SK-N-SH (cell line): ENCODE measurements at regions not wholly inside any gene's neighbourhood (a gene's known extent, or its start where the extent isn't known, plus 50 kb on each side); places are given as distances from the start of the nearest gene placed in this dataset.

Experiments
- CTCF ChIA-PET: fragments of 300-600, 350-600 bp; formaldehyde crosslinking; extraction: SDS; loops from one replicate; lab custom pipeline; 2021; lab: Yijun Ruan, JAX
- POLR2A ChIA-PET: fragments of 350-600 bp; sonication (Branson Sonifier 250); formaldehyde crosslinking; extraction: SDS; loops from one replicate; lab custom pipeline; 2020; ENCODE audit warnings: antibody characterized with exemption, inconsistent platforms; lab: Yijun Ruan, JAX
- DNase-seq: peaks from one replicate; pipeline ENCODE4 v3.0.0; 2012
- H2AFZ ChIP-seq: fragments of 200-600 bp; sonication (generic); 2 replicates; pipeline ENCODE4 v1.8.1; 2016; ENCODE audit warnings: antibody characterized with exemption, mild to moderate bottlenecking, low read depth
- H3F3A ChIP-seq: fragments of 200-600 bp; sonication (generic); replicated peaks from 2 replicates; pipeline ENCODE3; 2016; ENCODE audit warnings: antibody characterized with exemption, mild to moderate bottlenecking; ENCODE audit not compliant: insufficient read depth
- H3K27ac ChIP-seq, 2 experiments: fragments of 200-500 bp in 1 of 2; fragments of 200-600 bp in 1 of 2; sonication (Bioruptor generic) in 1 of 2; sonication (generic), shearing (Covaris generic) in 1 of 2; 2 replicates each; pipeline versions ENCODE4 v1.5.1 to v1.6.1; 2014 to 2016; ENCODE audit warnings: low read depth in 2 of 2, inconsistent platforms in 1 of 2, low read length in 1 of 2, mild to moderate bottlenecking in 1 of 2, mixed read lengths in 1 of 2
- H3K27me3 ChIP-seq: fragments of 200-600 bp; sonication (generic), shearing (Covaris generic); 2 replicates; pipeline ENCODE4 v1.6.1; 2016; ENCODE audit warnings: mixed run types; ENCODE audit not compliant: insufficient read depth
- H3K36me3 ChIP-seq, 2 experiments: fragments of 200-500 bp in 1 of 2; fragments of 200-600 bp in 1 of 2; sonication (Bioruptor generic) in 1 of 2; sonication (generic) in 1 of 2; replicated peaks in 1 of 2; 2 replicates each; pipeline versions ENCODE3 to v1.5.1; 2014 to 2016; ENCODE audit warnings: low read length in 1 of 2, mild to moderate bottlenecking in 1 of 2; ENCODE audit not compliant: insufficient read depth in 2 of 2, control insufficient read depth in 1 of 2
- H3K4me1 ChIP-seq, 2 experiments: fragments of 200-500 bp in 1 of 2; fragments of 200-600 bp in 1 of 2; sonication (Bioruptor generic) in 1 of 2; sonication (generic), shearing (Covaris generic) in 1 of 2; 2 replicates each; pipeline versions ENCODE4 v1.5.1 to v1.6.1; 2014 to 2016; ENCODE audit warnings: low read depth in 1 of 2, low read length in 1 of 2, mixed run types in 1 of 2; ENCODE audit not compliant: insufficient read depth in 2 of 2, control insufficient read depth in 1 of 2
- H3K4me2 ChIP-seq: fragments of 200-600 bp; sonication (generic), shearing (Covaris generic); 2 replicates; pipeline ENCODE4 v1.6.1; 2017; ENCODE audit warnings: mixed run types
- H3K4me3 ChIP-seq, 2 experiments: fragments of 200-500 bp in 1 of 2; fragments of 200-600 bp in 1 of 2; sonication (Bioruptor generic) in 1 of 2; sonication (generic), shearing (Covaris generic) in 1 of 2; 2 replicates each; pipeline versions ENCODE4 v1.5.1 to v1.8.1; 2014 to 2016; ENCODE audit warnings: low read depth in 2 of 2, inconsistent platforms in 1 of 2, low read length in 1 of 2, mild to moderate bottlenecking in 1 of 2, mixed read lengths in 1 of 2, moderate library complexity in 1 of 2
- H3K79me2 ChIP-seq: fragments of 200-600 bp; sonication (generic); 2 replicates; pipeline ENCODE4 v1.8.1; 2017; ENCODE audit warnings: mild to moderate bottlenecking; ENCODE audit not compliant: insufficient read depth
- H3K9ac ChIP-seq: fragments of 200-600 bp; sonication (generic); 2 replicates; pipeline ENCODE4 v1.6.1; 2017; ENCODE audit warnings: mixed run types
- H3K9me2 ChIP-seq: fragments of 200-600 bp; sonication (generic); 2 replicates; pipeline ENCODE4 v1.6.1; 2017; ENCODE audit warnings: mixed run types
- H3K9me3 ChIP-seq: fragments of 200-600 bp; sonication (generic); 2 replicates; pipeline ENCODE4 v1.6.1; 2017; ENCODE audit warnings: mixed run types, mild to moderate bottlenecking, moderate library complexity
- H4K20me1 ChIP-seq: fragments of 200-600 bp; sonication (generic); 2 replicates; pipeline ENCODE4 v1.6.1; 2017; ENCODE audit warnings: mild to moderate bottlenecking, mixed run types; ENCODE audit not compliant: insufficient read depth
- ELF1 ChIP-seq: IDR thresholded peaks from 2 replicates; pipeline ENCODE4 v1.4.0; 2012
- EZH2phosphoT487 ChIP-seq: fragments of 200-600 bp; sonication (generic); IDR thresholded peaks from 2 replicates; pipeline ENCODE4 v1.6.1; 2017; ENCODE audit warnings: low read depth, mixed run types, mild to moderate bottlenecking, antibody characterized with exemption, moderate library complexity, borderline replicate concordance
- FOXJ3 ChIP-seq: sonication (generic); formaldehyde crosslinking; IDR thresholded peaks from 2 replicates; pipeline ENCODE4 v1.5.1; 2020; ENCODE audit warnings: mild to moderate bottlenecking, missing genetic modification reagents
- GATA2 ChIP-seq: sonication (generic); formaldehyde crosslinking; IDR thresholded peaks from 2 replicates; pipeline ENCODE4 v1.5.0; 2020; ENCODE audit warnings: mild to moderate bottlenecking, missing genetic modification reagents
- JUND ChIP-seq: IDR thresholded peaks from 2 replicates; pipeline ENCODE4 v1.4.0; 2012
- MEF2A ChIP-seq: IDR thresholded peaks from 2 replicates; pipeline ENCODE4 v1.4.0; 2012; ENCODE audit warnings: low read depth, borderline replicate concordance
- NFIC ChIP-seq: IDR thresholded peaks from 2 replicates; pipeline ENCODE4 v1.4.0; 2012; ENCODE audit warnings: borderline replicate concordance
- NRF1 ChIP-seq: IDR thresholded peaks from 2 replicates; pipeline ENCODE4 v1.6.1; 2012; ENCODE audit warnings: low read depth, mild to moderate bottlenecking, low read length
- RAD21 ChIP-seq: IDR thresholded peaks from 2 replicates; pipeline ENCODE4 v1.6.1; 2012; ENCODE audit warnings: mild to moderate bottlenecking, low read length
- RFX5 ChIP-seq: IDR thresholded peaks from 2 replicates; pipeline ENCODE4 v1.6.1; 2012; ENCODE audit warnings: mild to moderate bottlenecking, improper control_type of control experiment, low read length
- SMC3 ChIP-seq: IDR thresholded peaks from 2 replicates; pipeline ENCODE4 v1.6.1; 2012; ENCODE audit warnings: low read depth, low read length, improper control_type of control experiment
- TEAD4 ChIP-seq: IDR thresholded peaks from 2 replicates; pipeline ENCODE4 v1.4.0; 2012; ENCODE audit warnings: mild to moderate bottlenecking, borderline replicate concordance; ENCODE audit not compliant: insufficient read depth
- WGBS: methylation state at CpG from one replicate; pipeline ENCODE4 v1.1.6; 2017; ENCODE audit warnings: low lambda C conversion rate; 5-methylcytosine and 5-hydroxymethylcytosine counted together
- TF ChIP-seq, protein P1 (sequence below): fragments of 200-600 bp; sonication (generic); IDR thresholded peaks from 2 replicates; pipeline ENCODE4 v1.6.1; 2017; ENCODE audit warnings: antibody characterized with exemption, mild to moderate bottlenecking, moderate library complexity

DNA sequence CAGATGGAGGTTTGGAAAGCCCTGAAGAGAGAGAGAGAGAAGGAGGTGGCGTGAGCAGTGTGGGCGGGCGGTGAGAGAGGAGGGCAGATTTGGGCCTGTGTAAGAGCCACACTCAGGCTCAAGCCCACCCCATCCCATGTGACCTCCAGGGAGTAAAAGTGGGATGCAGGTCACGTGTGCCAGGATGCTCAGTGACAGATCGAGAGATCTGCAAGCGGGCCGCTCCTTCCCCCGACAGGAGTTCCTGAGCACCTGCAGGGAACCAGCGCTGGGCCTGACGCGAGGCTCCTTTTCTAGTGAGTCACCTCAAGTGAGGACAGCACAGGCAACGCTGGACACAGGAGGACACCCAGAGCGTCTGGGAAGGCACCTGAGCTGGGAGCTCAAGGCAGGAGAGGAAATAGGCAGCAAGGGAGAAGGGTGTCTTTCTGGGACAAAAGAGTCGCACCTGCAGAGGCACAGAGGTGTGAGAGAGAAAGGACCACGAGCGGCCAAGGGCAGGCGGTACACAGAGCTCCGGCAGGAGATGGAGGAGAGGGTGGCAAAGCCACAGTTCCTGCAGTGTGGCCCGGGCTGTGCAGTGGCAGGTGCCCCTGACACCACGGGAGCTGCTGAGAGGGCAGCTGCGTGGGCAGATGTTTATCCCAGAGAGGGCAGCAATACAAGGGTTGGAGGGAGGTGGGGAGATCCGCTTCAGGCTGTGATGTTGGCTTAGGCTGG, 1294.8 kb downstream of the TBC1D22A start:
- CTCF ChIA-PET = no interaction called here
- H3K9me3 ChIP-seq = no peaks in the 10 kb centered on the region

DNA sequence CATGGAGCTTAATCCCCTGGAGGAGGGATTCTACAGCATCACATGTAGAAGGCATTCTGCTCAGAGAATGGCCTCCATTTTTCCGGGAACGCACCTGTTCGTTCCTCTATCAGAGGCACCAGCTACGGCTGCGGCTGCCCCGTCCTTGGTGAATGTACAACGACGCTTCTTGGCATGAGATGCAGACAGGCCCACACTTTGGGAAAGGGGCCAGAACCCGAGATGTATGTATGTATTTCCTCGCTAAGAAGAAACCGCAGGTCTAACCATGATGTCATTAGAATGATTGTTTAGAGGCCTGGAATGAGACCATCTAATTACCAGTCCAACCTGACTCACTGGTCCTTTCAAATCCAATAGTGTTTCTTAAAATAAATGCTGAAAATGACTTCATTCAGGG, 1293.4 kb downstream of the TBC1D22A start:
- no peaks in the 10 kb centered on the region for H3K9me3 ChIP-seq
- 22% methylated on average over 6 of the region's 11 CpGs for WGBS

More for the DNA sequence above, 1294.8 kb downstream of the TBC1D22A start:
- H2AFZ ChIP-seq = no peak overlapping the region
- no peak overlapping the region for H3K4me3 ChIP-seq
- H3K9ac ChIP-seq = no peak overlapping the region
- H3K36me3 ChIP-seq = no peaks in the 10 kb centered on the region
- H3K79me2 ChIP-seq = no peaks in the 10 kb centered on the region
- H3K27ac ChIP-seq = no peak overlapping the region
- TF ChIP-seq SMC3 (no peak), NFIC (no peak), EZH2phosphoT487 (no peak), FOXJ3 (CRISPR knock-in tag) (no peak), NRF1 (no peak), ELF1 (no peak), GATA2 (no peak), JUND (no peak), TEAD4 (no peak), RFX5 (no peak)
- TF ChIP-seq, protein P1, sequence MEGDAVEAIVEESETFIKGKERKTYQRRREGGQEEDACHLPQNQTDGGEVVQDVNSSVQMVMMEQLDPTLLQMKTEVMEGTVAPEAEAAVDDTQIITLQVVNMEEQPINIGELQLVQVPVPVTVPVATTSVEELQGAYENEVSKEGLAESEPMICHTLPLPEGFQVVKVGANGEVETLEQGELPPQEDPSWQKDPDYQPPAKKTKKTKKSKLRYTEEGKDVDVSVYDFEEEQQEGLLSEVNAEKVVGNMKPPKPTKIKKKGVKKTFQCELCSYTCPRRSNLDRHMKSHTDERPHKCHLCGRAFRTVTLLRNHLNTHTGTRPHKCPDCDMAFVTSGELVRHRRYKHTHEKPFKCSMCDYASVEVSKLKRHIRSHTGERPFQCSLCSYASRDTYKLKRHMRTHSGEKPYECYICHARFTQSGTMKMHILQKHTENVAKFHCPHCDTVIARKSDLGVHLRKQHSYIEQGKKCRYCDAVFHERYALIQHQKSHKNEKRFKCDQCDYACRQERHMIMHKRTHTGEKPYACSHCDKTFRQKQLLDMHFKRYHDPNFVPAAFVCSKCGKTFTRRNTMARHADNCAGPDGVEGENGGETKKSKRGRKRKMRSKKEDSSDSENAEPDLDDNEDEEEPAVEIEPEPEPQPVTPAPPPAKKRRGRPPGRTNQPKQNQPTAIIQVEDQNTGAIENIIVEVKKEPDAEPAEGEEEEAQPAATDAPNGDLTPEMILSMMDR = no peak
- no peak for DNase-seq
- POLR2A ChIA-PET = no interaction called here
- no peaks in the 10 kb centered on the region; the same call in 1 of the 2 replicates for H3K27me3 ChIP-seq
- no peaks in the 10 kb centered on the region for H3K4me1 ChIP-seq
- H4K20me1 ChIP-seq = no peaks in the 10 kb centered on the region
- H3K9me2 ChIP-seq = no peaks in the 10 kb centered on the region
- WGBS = 17% methylated on average over 16 of the region's 22 CpGs
- H3F3A ChIP-seq = no peaks in the 10 kb centered on the region
- no peak overlapping the region for H3K4me2 ChIP-seq

More for the DNA sequence above, 1293.4 kb downstream of the TBC1D22A start:
- H3K36me3 ChIP-seq = no peaks in the 10 kb centered on the region
- H3K4me3 ChIP-seq = no peak overlapping the region
- no peaks in the 10 kb centered on the region; the same call in 1 of the 2 replicates for H3K27me3 ChIP-seq
- TF ChIP-seq RAD21 = no peak
- no peak for TF ChIP-seq MEF2A
- no peak overlapping the region for H2AFZ ChIP-seq
- H3K27ac ChIP-seq = no peak overlapping the region
- no peaks in the 10 kb centered on the region for H3K4me1 ChIP-seq
- no peak overlapping the region for H3K4me2 ChIP-seq
- no peaks in the 10 kb centered on the region for H3K79me2 ChIP-seq
- no peaks in the 10 kb centered on the region for H3K9me2 ChIP-seq
- no peak overlapping the region for H3K9ac ChIP-seq
- no peak for DNase-seq
- H3F3A ChIP-seq = no peaks in the 10 kb centered on the region
- ChIA-PET CTCF (no interaction called here), POLR2A (no interaction called here)
- H4K20me1 ChIP-seq = no peaks in the 10 kb centered on the region
